NCI-H774 (cell line): ENCODE measurements at regions not wholly inside any gene's neighbourhood (a gene's known extent, or its start where the extent isn't known, plus 50 kb on each side); places are given as distances from the start of the nearest gene placed in this dataset.

Experiments
- DNase-seq: peaks from one replicate; lab custom pipeline; 2025; lab: John Stamatoyannopoulos, UW

- DNase-seq, result no peak
These were observed 418.5 kb upstream of the MEF2C start for GRCh38 chr5:89301321-89302025.

GRCh38 chr5:89300426-89300970, 417.5 kb upstream of the MEF2C start:
- no peak for DNase-seq

GRCh38 chr5:89299998-89300397, 417.0 kb upstream of the MEF2C start:
- DNase-seq, result no peak

- no peak for DNase-seq
These were observed 414.1 kb upstream of the MEF2C start for GRCh38 chr5:89297066-89297465.

GRCh38 chr5:89293810-89294209, 410.8 kb upstream of the MEF2C start:
- DNase-seq, result no peak

- DNase-seq, result no peak
These were observed 409.5 kb upstream of the MEF2C start for GRCh38 chr5:89292487-89292886.

- DNase-seq, result no peak
These were observed 406.6 kb upstream of the MEF2C start for GRCh38 chr5:89289604-89290003.

- DNase-seq, result no peak
These were observed 405.0 kb upstream of the MEF2C start for GRCh38 chr5:89287964-89288363.

GRCh38 chr5:89286320-89286719, 403.3 kb upstream of the MEF2C start:
- DNase-seq, result no peak

- no peak for DNase-seq
These were observed 400.9 kb upstream of the MEF2C start for GRCh38 chr5:89283728-89284493.

GRCh38 chr5:89282554-89283510, 399.8 kb upstream of the MEF2C start:
- DNase-seq, result no peak

GRCh38 chr5:89281766-89282553, 399.0 kb upstream of the MEF2C start:
- DNase-seq, result no peak

GRCh38 chr5:89281211-89281610, 398.2 kb upstream of the MEF2C start:
- no peak for DNase-seq

GRCh38 chr5:89280103-89281037, 397.4 kb upstream of the MEF2C start:
- no peak for DNase-seq

GRCh38 chr5:89279391-89280036, 396.5 kb upstream of the MEF2C start:
- no peak for DNase-seq

- no peak for DNase-seq
These were observed 394.8 kb upstream of the MEF2C start for GRCh38 chr5:89277816-89278215.

GRCh38 chr5:89276566-89277305, 393.8 kb upstream of the MEF2C start:
- no peak for DNase-seq

- DNase-seq, result no peak
These were observed 392.3 kb upstream of the MEF2C start for GRCh38 chr5:89275066-89275855.
